ENCODE measurements at regions not wholly inside any gene's neighbourhood (a gene's known extent, or its start where the extent isn't known, plus 50 kb on each side); places are given as distances from the start of the nearest gene placed in this dataset.

GRCh38 chr7:130926001-130926691 lies 192.1 kb upstream of the KLF14 start (continued):
- TF ChIP-seq E2F5 (CRISPR knock-in tag; IDR thresholded peaks at IDR 0.05) = no peak
- TF ChIP-seq HMGXB4 (CRISPR knock-in tag; IDR thresholded peaks at IDR 0.05) = no peak
- no peak for TF ChIP-seq ZNF396 (CRISPR knock-in tag; IDR thresholded peaks at IDR 0.05; ENCODE audit: borderline replicate concordance)
- no peak for TF ChIP-seq RORB (CRISPR knock-in tag; IDR thresholded peaks at IDR 0.05)
- TF ChIP-seq CBFB (CRISPR knock-in tag; IDR thresholded peaks at IDR 0.05; ENCODE audit: low read depth) = no peak
- no peak for TF ChIP-seq USF1 (CRISPR knock-in tag; IDR thresholded peaks at IDR 0.05)
- no peak for TF ChIP-seq CTCF (IDR thresholded peaks at IDR 0.05)
- TF ChIP-seq KAT7 (CRISPR knock-in tag; IDR thresholded peaks at IDR 0.05; ENCODE audit: borderline replicate concordance) = no peak
- no peak for TF ChIP-seq NR1H2 (CRISPR knock-in tag; IDR thresholded peaks at IDR 0.05)
- no peak for TF ChIP-seq GRHL2 (CRISPR knock-in tag; IDR thresholded peaks at IDR 0.05; ENCODE audit: insufficient replicate concordance, severe bottlenecking)
- TF ChIP-seq ZNF425 (CRISPR knock-in tag; conservative IDR thresholded peaks at IDR 0.05) = no peak
- TF ChIP-seq ZNF121 (CRISPR knock-in tag; IDR thresholded peaks at IDR 0.05) = no peak
- no peak for TF ChIP-seq CREM (CRISPR knock-in tag; IDR thresholded peaks at IDR 0.05)
- no peak for TF ChIP-seq GABPB1 (CRISPR knock-in tag; IDR thresholded peaks at IDR 0.05)

GRCh38 chr7:130927062-130927461 lies 193.1 kb upstream of the KLF14 start:
- DNase-seq (ENCODE audit: low spot score) (no peak), ATAC-seq (no peak)
- Mint-ChIP-seq H3K9me3 (no peaks in the 10 kb centered on the region), H3K27ac (no peak overlapping the region), H3K27me3 (ENCODE audit: low read depth) (no peaks in the 10 kb centered on the region), H3K4me3 (no peak overlapping the region), H3K4me1 (peaks cover 19% of the 10 kb centered on the region), H3K36me3 (no peaks in the 10 kb centered on the region)
- ChIA-PET CTCF (interaction anchor here (2.6 kb wide), 1 partner anchor 30 kb away, joined by 15 read pairs; no protein-coding TSS in a partner anchor), POLR2A (no interaction called here)
- TF ChIP-seq ZNF425 (CRISPR knock-in tag; conservative IDR thresholded peaks at IDR 0.05) = no peak

All from WTC11 (cell line).